GM21576 (cell line): ENCODE measurements at regions not wholly inside any gene's neighbourhood (a gene's known extent, or its start where the extent isn't known, plus 50 kb on each side); places are given as distances from the start of the nearest gene placed in this dataset.

Source experiments
- ATAC-seq: cut with Tn5 transposase; IDR thresholded peaks from one replicate; pipeline ENCODE4 v1.9.1; 2021; ENCODE audit warnings: mild to moderate bottlenecking, moderate library complexity; ENCODE audit not compliant: unreplicated experiment

DNA sequence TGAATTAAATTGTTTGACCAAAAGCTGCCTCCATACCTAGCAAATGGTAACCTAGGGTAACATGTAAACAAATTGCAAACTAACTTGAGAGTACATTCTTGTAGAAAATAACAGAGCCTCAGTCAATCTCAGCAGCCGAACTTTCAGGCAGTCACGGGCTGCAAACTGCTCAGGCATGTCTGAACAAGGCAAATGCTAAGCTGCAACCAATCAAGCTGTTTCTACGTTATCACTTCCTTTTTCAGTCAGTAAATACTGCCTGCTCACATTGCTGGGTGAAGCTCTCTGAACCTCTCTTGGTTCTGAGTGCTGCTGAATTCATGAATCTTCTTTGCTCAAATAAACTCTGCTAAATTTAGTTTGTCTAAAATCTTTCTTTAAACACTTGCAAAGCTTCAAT lies 1212.4 kb downstream of the SORCS1 start:
- peak; percentile 91 for ATAC-seq

DNA sequence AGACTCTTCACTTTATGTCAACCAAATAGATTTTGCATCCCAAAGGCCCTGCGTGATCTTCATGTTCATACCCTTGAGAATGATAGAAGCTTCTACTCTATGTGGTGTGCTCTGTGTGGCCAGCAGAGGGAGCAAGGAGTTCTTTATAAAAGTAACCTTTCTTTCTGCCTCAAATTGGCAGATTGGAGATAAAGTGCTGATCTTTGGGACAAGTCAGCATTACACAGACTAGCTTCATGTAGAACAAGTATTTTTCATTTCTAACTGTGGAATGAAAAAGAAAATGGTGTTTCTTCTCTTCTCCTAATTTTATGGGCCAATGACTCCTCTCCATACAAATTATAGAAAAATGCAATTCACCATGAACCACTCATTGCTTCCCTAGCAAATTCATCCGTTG lies 1214.1 kb downstream of the SORCS1 start:
- peak; percentile 53 for ATAC-seq

DNA sequence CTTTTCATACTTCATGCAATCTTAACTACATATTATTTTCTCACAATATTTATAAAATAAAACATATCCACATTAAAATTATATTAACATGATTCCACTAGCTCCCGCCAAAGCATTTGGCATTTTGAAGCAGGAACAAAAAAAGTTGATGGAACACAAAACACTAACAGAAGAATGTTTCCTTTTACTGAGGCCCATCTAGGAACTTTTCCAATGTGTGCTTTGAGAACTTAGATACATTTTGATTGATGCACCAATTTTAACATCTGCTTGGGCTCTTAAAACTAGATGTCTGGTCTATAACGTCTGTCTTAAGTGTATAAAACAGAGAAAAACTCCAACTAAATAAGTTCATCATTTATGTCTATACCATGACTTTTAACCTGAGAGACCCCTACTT lies 1214.8 kb downstream of the SORCS1 start:
- no peak for ATAC-seq

DNA sequence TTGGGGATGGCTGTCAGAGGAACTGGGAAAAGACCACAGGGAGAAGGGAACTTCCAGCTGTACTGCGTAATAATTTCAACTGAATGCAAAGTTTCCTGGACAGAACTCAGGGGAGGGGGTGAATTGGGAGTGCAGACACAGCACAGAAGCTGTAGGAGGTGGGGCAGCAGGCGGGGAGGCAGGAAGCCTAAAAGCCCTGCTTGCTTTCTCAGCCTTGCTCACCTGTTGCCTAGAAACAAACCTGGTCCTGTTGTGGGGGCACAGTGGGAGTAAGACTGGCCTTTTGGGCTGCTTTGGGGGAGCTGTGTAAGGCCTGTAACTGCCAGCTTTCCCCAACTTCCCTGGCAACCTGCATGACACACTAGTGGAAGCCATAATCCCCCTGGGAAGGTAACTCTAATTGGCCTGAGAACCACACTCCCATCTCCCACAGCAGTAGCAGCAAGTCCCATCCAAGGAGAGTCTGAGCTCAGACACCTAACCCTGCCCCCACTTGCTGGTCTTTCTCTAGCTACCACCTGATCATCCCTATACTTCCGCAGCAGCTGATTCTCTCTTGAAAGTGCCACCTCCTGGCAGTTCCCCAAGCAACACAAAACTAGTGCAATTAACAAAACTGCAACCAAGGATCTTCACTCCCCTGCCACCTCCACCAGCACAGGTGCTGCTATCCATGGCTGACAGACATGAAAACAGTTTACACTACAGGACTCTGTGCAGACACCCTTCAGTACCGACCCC lies 1239.3 kb downstream of the SORCS1 start:
- no peak for ATAC-seq

DNA sequence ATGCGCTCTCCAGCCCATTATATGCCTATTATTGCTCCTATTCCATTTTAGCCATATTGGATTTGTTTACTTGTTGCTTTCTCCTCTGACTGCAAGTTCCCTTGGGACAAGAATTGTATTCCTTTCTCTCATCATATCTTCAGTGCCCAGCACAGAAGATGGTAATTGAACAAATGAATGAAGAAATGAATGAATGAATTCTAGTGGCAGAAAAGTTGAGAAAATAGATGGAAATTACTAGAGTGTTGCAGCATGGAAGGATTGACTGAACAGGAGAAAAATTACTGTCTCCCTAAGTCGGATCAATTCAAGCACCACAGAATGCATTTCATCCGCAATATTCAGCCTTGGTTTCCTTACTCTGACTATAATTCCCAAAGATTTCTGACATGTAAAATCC lies 1243.2 kb downstream of the SORCS1 start:
- no peak for ATAC-seq

DNA sequence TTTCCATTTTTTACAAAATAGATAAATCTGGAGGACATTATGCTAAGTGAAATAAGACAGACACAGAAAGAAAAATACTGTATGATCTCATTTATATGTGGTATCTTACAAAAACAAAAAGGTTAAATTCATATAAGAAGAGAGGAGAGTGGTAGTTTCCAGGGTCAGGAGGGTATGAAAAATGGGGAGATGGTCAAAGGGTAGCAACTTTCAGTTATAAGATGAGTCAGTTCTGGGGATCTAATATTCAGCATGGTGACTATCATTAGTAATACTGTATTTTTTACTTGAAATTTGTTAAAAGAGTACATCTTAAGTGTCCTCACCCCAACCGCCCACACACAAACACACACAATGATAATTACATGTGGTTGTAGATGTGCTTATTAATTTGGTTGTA lies 1250.1 kb downstream of the SORCS1 start:
- no peak for ATAC-seq

DNA sequence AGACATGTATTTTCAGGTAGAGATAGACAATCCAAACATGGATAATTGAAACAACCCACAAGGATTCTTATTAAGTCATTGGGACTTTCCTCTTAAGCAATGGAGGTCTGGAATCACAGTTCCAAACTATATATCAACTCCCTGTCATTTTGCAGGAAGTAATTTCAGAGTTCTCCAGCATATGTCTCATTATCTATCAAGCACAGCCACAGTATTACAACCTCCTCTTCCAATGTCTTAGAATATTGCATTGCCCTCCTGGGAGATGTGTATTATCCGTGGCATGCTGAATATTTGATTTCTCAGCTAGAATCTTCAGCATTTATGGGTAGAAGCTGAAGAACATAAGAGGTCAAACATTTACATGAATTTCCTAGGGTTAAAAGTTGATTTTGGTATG lies 1255.8 kb downstream of the SORCS1 start:
- no peak for ATAC-seq

DNA sequence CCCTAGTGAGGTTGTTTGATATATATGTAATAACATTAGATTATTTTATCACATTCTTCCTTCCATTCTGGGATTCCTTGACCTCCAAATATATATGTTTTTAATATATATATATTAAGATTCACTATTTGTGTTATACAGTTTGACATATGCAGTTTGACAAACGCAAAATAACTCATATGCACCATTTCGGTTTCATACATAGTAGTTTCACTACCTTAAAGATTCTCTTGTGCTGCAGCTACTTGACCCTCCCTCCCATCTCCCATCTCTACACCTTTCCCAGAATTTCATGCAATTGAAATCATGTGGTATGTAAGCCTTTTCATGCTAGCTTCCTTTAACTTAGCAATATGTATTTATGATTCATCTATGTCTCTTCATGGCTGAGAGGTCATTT lies 1244.4 kb downstream of the SORCS3 start:
- ATAC-seq = no peak

DNA sequence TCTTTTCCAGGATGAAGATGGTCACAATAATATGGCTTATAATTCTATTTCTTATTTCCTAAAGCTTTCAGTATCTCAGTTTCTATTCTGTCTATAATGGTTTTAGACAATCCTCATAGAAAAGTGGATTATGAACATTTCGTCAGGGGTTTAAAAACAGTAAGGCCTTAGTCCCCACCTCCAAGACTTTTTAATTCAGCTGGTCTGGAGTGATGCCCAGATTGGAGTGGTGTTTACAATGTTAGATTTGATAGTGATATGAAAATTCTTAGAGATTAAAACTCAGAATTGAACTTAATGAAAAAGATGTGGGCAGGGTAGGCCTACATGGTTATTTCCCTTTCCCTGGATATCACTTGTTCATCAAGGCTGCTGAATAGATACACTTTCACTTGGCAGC lies 1238.3 kb downstream of the SORCS3 start:
- ATAC-seq = no peak

DNA sequence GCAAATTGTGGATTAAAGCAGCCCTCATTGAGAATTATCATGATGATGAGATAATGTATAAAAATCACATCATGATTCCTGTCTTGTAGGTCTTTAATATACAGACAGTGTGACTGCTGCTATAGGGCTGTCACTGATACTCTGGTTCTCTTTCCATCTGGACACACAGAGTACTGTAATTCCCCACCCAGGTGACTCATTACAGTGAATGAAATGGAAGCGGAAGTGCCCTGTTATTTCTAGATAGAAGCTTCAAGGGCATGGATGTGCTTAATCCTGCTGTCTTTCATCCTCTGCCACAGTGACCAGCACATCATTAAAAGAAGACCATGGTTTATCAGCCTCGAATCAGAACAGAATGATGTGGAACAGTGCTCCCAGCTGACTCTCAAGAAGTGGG lies 1234.0 kb downstream of the SORCS3 start:
- ATAC-seq = no peak

DNA sequence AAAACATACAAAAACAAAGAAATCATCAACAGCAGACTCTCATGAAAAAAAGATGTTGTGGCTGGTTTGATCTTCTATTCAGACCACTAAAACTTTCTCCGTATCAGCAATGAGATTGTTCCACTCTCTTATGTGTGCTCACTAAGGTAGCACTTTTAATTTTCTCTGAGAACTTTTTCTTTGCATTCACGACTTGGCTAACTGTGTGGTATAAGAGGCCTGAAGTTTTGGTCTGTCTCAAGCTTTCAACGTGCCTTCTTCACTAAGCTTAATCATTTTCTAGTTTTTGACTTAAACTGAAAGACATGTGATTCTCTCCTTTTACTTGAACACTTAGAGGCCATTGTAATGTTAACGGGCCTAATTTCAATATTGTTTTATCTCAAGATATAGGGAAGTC lies 1231.6 kb downstream of the SORCS3 start:
- no peak for ATAC-seq

DNA sequence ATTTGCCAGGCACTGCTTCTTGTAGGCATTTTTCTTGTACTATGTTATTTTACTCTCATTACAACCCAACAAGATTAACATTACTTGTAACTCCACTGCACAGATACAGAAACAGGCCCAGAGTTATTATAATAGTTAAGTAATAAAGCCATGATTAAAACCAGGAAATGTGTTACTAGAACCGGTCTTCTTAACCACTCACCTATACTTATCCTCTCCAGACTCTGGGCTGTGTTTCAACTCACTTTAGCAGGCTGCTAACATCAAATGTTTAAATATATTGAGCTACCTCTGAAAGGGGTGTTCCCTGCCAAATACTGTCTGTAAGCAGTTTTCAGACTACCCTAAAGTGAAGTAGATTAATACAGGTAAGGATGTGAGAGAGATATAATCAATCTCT lies 1227.8 kb downstream of the SORCS3 start:
- ATAC-seq = no peak

DNA sequence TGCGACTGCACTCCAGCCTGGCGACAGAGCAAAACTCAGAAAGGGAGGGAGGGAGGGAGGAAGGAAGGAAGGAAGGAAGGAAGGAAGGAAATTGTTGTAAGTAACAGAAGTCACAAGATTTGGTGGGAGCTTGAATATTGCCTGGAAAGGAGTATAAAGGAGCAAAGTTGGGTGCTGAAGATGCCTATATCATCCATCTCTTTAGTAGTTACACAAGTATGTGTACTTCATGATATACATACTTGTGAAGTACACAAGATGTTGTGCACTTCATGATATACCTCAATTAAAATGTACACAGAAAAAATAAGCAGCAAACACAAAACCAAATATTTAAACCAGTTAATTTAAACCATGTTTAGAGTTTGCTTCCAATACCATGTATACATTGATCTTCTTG lies 1223.8 kb downstream of the SORCS3 start:
- no peak for ATAC-seq

DNA sequence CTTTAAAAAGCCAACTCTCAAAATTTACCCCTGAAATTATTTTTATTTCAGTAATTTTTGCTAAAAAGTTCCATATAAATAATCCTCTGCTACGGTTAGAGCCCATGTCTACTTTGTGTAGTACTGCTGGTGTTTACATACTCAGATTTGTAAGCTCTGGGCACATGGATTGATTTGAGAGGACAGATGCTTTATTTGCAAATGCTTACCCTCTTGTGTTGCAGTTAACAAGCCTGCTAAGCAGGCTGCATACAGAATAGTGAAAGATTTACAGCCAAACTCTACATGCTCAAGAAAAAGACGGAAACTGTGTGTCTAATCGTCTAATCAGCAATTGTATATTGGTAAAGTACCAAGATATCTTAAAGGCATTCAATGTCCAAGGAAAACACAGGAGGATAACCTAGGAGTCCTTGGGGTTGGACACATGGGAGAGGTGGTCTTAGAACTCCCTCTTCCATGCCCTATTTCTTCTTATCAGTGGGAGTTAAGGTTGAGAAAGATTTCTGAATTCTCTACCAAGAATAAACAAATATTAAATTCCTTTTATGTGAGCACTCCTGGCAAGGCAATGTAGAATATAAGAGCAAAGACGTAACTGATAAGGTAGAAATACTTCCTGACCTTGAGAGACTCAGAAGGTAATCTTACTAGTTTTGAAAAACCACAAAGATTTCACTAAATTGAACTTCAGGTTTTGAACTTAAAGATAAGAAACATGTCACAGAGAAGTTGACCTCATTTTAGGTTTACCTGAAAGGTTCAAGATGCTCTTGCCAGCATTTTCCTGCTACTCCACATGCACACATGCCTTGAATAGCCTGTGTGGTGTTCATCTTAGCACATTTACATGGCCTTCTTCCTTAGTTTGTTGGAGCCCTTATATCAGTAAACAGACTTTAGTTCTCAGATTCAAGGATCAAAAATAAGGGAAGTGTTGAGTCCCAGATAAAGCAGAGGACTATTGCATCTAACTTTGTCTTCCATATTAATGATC lies 1216.5 kb downstream of the SORCS3 start:
- ATAC-seq = no peak

DNA sequence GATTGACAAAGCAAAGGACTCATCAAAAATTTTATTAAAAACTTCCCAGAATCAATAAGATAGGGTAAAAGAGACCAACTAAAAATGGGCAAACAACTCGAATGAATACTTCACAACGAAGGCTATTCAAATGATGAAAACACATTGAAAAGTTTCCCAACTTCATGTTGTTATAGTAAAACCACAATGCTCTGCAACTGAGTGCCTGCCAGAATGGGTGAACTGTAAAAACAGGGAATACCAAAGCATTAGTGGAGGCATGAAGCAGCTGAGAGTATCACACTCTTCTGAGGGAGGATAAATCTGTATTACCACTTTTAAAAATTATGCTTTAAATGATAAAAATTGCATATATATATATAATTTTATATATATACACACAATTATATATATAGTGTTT lies 1214.7 kb downstream of the SORCS3 start:
- no peak for ATAC-seq

DNA sequence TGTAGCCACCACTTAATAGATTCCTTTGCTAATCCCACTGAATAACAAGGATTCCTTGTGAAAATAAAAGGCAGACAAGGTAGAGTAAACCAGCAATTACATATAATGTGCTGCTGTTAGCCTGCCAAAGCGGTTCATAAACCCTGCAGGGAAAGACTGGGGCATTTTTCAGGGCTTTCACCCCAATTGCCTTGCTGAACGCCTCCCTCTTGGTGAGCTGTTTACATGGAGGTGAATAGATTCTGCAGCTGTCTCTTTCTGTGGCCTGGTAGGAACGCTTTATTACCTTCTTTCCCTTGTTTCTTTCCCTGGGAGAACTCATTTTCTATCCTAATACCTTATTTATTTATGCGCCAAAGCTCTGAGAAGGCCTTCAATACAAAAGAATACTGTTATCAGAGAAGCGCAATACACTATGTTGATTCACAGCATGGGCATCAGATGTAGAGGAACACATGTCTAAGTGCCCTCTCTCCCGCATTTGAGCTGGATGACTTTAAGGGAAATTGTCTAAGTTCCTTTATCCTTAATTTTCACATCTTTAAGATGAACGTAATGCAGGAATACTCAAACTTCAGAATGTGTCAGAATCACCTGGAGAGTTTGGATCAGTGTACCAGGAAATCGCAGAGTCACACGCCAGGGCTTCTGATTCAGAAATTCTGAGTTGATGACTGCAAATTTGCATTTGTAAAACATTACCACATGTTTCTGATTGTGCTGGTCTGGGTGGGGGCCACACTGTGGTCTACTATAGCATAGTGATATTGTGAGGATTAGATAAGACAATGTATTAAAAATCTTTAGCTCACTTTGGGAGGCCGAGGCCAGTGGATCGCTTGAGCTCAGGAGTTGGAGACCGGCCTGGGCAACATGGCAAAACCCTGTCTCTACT lies 1203.8 kb downstream of the SORCS3 start:
- ATAC-seq = no peak

DNA sequence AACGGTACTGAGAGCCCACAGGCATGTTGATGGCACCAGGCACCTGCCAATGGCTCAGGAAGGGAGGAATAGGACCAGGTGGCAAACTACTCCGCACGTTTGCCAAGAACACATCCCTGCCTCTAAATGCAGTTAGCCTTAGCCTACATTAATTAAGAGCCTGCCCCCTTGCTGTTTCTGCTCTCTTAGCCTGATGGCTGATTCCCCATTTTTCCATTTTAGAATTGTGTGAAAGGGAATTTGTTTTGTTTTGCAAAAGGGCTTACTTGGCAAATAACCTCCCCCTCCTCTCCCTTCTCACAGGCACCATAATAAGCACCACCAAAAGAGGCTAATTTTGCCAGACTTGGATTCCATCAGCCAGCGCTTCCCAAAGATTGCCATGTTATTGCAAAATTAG lies 1203.2 kb downstream of the SORCS3 start:
- ATAC-seq = no peak

DNA sequence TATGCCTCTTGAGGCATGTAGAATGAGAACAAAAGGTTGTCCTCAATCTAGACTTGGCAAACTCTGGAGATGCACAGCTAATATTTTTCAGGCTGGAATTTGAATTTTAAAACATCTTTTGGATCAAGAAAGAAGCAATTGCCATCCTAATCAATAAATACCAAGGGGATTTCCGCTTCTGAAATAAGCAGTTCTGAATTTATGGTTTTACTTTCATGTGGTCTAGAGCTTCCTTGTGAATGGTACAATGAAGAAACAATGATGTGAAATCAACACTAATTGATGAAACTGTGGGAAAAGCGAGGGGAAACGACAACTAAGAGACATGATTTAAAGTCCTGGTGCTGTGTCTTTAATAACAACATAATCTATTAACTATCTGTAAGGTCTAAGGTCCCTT lies 1202.7 kb downstream of the SORCS3 start:
- no peak for ATAC-seq

DNA sequence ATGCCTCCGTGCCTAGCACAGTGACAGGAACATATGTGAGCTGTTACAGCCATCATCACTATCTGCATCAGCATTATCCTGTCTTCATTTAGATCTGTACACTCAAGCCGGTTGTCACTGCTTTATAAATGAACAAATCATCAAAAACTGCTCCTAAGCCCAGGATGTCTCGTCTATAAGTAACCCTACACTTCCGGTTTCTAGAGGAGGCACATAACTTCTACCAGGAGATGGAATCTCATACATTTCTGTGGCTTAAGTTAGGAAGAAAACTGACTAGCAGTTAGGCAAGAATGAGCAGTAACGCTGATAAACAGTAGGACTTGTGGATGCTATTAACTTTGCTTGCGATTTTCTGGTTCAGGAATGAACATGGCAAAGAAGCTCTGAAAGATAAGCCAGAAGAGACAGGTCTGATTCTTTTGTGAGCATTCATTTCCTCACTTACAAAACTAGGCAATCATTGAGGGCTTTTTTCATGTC lies 1199.2 kb downstream of the SORCS3 start:
- ATAC-seq = no peak

DNA sequence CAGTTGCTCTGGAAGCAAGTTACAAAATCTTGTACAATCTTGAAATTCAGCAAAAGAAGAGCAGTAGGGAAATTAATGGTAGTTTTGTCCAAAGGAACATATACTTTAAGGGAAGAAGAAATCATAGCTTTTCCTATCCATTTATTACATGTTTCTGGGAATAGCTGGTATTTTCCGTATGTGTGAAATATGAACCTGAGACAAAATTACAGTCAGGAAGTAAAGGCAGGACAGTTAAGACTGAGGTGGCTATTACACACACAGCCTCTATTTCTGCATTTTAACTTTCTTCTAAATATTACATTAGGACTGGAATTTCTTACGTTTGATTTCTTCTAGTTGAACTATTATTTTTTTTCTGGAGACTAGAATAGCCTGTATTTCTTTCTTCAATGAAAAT lies 1197.3 kb downstream of the SORCS3 start:
- ATAC-seq = no peak

DNA sequence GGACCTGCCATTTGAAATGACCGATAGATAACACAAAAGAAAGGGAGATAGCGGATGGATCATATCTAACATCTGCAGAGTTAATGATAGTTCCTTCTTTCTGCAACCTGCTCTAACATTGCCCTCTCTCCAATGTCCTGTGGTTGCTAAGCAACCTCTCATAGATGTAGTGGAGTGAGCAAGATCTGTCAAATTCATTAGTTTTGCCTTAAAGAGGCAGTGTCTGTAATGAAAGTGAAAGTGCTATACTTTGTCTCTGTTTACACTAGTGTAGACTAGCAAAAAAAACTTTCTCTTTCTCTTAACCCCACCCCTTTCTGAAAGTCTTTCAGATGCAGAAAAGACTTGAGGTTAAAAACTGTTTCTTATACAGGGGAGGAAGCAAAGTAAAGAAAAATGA lies 1196.9 kb downstream of the SORCS3 start:
- peak; percentile 89 for ATAC-seq
